ENCODE measurements at regions not wholly inside any gene's neighbourhood (a gene's known extent, or its start where the extent isn't known, plus 50 kb on each side); places are given as distances from the start of the nearest gene placed in this dataset.
"Not testable (repeated sequence)": the region's sequence is repeated elsewhere in the genome, so short reads cannot be mapped to it uniquely, and the experiment has no call there.

DNA sequence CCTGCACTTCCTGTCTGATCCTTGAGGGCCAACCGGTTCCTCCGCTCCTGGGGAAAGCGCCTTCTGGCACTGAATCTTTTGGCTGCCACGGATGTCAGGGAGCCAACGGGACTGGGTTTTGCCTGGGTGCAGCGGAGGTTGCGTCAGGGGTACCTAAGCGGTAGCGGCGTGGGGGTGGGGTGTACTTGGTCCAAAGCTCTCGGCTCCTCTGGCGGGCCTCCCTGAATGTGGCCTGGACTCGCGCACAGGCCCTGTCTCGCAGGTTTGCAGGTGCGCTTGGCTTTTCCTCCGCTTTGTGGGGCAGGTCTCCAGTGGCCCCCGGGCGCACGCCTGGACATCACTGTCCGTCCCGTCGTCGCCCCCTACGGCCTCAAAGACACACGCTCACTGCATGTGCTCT lies 1410.1 kb upstream of the PCDH10 start:
- not testable (repeated sequence) for DNase-seq

DNA sequence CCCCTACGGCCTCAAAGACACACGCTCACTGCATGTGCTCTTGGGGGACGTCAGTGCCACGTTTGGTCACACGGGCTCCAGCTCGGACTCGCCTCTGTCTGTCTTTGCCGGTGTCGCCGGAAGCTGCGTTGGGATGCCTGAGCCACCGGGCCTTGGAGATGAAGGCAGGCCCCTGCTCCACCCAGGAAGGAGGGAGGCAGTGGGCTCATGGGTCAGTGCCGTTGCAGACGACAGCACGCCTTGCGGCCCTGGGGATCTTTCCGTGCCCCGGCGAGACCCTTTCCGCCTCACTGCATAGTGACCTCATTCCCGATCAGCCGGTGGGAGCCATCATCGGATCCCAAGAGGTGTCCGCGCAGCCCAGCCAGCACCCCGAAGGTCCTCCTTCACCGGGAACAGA lies 1407.3 kb upstream of the PCDH10 start:
- DNase-seq = not testable (repeated sequence)

GRCh38 chr4:131742536-131743205 lies 1406.4 kb upstream of the PCDH10 start:
- DNase-seq = peak; percentile 27

- DNase-seq = not testable (repeated sequence)
These were observed 1405.7 kb upstream of the PCDH10 start for GRCh38 chr4:131743348-131743747.

GRCh38 chr4:131747203-131747602 lies 1401.9 kb upstream of the PCDH10 start:
- not testable (repeated sequence) for DNase-seq

DNA sequence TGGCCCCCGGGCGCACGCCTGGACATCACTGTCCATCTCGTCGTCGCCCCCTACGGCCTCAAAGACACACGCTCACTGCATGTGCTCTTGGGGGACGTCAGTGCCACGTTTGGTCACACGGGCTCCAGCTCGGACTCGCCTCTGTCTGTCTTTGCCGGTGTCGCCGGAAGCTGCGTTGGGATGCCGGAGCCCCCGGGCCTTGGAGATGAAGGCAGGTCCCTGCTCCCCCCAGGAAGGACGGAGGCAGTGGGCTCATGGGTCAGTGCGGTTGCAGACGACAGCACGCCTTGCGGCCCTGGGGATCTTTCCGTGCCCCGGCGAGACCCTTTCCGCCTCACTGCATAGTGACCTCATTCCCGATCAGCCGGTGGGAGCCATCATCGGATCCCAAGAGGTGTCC lies 1399.9 kb upstream of the PCDH10 start:
- not testable (repeated sequence) for DNase-seq

- not testable (repeated sequence) for DNase-seq
These were observed 1399.1 kb upstream of the PCDH10 start for GRCh38 chr4:131750006-131750405.

DNA sequence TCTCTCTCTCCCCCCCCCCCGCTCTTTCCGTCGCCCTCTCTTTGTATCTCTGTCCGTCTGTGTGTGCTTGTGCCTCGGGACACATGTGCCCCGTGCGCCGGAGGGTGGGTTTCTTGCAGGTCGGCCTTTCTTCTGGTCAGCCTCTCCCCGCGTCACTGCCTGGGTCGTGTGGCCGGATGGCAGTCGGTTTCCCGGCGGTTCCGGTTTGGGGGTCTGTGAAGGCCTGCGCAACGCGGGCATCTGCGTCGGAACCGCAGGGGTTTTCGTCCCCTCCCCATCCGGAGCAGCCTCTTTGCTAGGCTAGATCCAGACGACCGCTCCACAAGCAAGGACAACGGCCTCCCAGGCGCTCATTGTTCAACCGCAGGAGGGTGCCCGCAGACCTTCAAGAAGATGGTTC lies 1398.6 kb upstream of the PCDH10 start:
- DNase-seq = not testable (repeated sequence)

DNA sequence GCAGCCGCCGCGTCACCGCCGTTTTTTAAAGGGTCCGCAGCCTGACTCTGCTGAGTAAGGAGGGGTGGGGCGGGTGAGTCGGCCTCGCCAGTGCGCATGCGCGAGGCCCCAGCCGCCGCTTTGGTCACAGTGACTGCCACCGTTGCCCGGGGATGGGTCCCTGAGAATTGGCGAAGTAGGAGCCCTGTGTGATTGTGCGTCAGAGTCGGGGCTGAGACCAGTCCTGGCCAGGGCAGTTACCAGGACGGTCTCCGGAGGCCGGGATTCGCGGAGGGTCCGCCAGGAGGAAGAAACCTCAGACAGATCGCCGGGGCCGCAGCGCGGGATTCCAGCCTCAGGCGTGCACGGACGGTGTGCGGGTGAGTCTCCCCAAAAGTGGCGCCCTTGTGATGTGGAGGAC lies 1386.9 kb upstream of the PCDH10 start:
- not testable (repeated sequence) for DNase-seq

- no peak for DNase-seq
These were observed 1384.4 kb upstream of the PCDH10 start for GRCh38 chr4:131764730-131765129.

- not testable (repeated sequence) for DNase-seq
These were observed 1374.7 kb upstream of the PCDH10 start for GRCh38 chr4:131774382-131774781.

DNA sequence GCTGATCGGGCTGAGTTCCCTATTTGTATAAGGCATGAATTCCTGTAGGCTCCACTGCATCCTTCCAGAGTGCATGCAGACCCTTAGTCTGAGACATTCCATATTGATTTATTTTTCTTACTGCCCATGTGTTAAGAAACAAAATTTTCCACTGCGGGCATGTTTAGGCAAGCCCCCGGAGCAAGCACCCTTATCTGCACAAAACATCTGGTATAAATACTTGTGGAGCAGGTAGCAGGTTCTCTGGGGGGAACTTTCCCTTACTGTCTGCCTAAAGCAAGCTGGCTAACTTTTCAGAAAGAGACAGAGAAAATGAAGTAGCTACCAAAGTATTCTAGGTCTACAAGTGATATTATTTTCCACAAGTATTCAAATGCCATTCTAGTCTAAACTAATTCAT lies 1338.5 kb upstream of the PCDH10 start:
- DNase-seq = not testable (repeated sequence)

All from activated gamma-delta T cell treated with Interleukin-2 at 50 U/mL for 16 hours (primary cell).